GM12874 (cell line): ENCODE measurements at regions not wholly inside any gene's neighbourhood (a gene's known extent, or its start where the extent isn't known, plus 50 kb on each side); places are given as distances from the start of the nearest gene placed in this dataset.

Source experiments
- TF ChIP-seq, protein P1 (sequence below): IDR thresholded peaks from 2 replicates; pipeline ENCODE4 v1.5.1; 2011; ENCODE audit warnings: low read depth, mild to moderate bottlenecking, control low read depth, low read length, moderate library complexity; ENCODE audit not compliant: insufficient read depth

DNA sequence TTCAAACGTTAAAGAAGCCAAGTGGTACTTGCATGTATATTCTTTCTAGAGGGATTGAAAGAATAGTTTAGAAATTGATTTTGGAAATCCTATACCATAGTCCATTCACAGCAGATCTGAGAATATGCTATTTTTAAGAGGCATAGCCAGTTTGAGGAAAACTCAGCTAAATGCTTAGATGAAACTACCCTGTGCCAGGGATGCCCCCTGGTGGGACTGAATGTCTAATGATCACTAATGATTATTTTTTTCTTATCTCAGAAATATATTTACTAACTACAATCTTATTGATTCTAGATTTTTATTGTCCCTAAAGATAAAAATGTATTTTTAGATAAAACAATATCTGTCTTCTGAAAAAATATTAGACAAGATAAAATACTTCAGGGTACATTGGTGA is 844.9 kb upstream of the PHF14 start:
- TF ChIP-seq, protein P1, sequence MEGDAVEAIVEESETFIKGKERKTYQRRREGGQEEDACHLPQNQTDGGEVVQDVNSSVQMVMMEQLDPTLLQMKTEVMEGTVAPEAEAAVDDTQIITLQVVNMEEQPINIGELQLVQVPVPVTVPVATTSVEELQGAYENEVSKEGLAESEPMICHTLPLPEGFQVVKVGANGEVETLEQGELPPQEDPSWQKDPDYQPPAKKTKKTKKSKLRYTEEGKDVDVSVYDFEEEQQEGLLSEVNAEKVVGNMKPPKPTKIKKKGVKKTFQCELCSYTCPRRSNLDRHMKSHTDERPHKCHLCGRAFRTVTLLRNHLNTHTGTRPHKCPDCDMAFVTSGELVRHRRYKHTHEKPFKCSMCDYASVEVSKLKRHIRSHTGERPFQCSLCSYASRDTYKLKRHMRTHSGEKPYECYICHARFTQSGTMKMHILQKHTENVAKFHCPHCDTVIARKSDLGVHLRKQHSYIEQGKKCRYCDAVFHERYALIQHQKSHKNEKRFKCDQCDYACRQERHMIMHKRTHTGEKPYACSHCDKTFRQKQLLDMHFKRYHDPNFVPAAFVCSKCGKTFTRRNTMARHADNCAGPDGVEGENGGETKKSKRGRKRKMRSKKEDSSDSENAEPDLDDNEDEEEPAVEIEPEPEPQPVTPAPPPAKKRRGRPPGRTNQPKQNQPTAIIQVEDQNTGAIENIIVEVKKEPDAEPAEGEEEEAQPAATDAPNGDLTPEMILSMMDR, result no peak

DNA sequence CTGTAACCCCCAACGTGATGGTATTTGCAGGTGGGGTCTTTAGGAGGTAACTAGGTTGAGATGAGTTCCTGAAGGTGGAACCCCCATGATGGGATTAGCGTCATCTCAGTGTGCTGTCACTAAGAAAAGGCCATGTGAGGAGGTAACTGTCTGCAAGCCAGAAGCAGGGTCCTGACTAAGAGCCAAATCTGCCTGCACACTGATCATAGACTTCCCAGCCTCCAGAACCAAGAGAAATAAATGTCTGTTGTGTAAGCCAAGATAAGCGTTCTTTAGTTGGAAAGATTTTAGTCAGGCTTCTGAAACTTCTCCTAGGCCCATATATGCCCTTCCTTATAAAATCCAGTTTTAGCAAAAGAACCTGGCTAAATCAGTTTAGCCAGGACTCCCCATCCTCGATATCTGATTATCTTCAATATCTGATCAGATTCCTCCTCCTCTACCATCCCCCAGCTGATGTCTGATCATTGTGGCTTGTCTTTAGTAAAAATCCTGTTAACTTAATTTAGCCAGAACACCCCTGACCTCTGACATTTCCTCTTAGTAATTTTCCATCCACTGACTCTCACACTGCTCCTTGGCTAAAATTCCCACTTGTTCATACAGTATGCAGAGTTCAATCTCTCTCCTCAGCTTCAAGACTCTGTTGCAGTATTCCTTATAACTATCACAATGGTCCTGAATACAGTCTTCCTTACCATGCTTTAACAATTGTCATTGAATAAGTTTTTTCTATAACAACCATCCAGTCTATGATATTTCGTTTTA is 835.4 kb upstream of the PHF14 start:
- TF ChIP-seq, protein P1, result no peak

DNA sequence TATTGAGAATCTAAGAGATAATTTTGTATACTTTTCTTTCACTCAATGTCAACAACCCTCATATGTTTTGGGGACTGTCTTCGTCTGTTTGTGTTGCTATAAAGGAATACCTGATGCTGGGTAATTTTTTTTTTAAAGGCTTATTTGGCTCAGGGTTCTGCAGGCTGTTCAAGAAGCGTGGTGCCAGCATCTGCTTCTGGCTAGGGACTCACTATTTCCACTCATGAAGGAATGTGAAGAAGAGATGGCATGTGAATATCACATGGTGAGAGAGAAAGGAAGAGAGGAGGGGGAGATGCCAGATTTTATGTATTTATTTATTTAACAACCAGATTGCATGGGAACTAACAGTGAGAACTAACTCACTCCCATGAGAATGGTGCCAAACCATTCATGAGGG is 827.4 kb upstream of the PHF14 start:
- TF ChIP-seq, protein P1, result no peak

DNA sequence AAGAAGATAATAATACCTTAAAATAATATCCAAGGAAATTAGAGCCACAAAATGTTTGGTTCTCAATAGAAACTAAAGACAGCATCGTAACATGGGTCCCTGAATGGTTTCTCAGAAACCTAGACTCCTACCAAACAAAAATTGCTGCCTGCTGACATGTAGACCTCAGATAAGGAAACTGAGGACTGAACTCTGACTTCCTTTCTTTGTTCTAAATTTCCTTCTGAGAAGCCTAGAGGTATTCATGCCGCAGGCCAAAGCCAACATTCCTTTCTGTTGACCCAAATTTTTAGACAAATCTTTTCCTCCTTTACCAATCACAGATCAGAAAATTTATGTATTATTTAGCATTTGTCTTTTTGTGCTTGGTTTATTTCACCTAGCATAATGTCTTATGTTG is 816.7 kb upstream of the PHF14 start:
- TF ChIP-seq, protein P1, result no peak

DNA sequence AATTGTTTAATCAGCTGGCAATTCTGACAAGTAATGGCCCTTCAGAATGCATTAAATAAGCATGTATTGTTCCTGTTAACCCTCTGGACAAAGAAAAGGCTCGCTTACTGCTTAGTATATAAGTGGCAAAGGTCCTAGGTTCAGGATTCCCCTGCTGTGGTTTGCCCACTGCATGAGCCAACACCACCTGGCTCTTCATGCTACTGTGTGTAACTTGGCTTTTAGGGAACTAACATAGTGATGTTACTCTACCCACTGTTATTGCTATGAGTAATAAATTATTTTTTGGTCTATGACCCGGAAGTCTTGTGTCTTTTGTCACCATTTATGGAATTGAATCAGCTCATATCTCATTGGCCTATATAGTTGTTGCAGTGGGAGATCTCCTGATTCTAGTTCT is 791.7 kb upstream of the PHF14 start:
- TF ChIP-seq, protein P1, result no peak

DNA sequence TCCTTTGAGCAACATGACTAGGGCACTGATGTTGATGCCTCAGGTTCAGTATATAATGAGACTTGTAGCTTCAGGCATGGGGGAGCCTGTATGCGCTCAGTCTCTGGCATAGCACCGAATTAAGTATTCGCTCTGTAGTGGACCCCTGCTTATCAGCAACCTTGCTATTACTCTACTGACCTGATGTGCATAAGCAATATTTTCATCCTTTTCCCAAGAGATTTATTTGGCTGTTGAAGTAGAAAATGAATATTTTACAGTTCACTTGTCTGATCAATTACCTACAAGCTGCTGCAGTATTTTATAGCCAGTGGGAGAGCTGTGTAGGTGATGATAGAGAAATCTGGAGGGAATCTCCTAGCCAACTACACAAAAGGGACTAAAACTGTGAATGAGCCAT is 781.6 kb upstream of the PHF14 start:
- TF ChIP-seq, protein P1, result no peak

DNA sequence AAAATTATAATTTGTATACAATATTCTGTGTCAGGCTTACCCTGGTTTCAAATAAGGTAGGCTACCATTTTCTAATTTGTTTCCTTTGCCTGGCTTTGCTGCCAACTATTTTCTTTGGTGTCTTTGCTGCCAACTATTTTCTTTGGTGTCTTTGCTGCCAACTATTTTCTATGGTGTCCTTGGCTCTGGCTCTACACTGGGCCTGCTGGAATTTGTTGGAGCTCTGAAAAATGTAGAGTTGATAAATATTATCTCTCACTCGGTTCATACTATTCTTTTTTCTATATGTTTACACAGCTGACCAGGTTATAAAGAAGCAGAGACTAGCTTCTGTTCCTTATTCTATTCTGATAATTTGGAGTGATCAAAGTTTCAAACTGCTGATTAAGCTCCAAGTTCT is 768.0 kb upstream of the PHF14 start:
- TF ChIP-seq, protein P1, result no peak
